ENCODE measurements at regions not wholly inside any gene's neighbourhood (a gene's known extent, or its start where the extent isn't known, plus 50 kb on each side); places are given as distances from the start of the nearest gene placed in this dataset.

GRCh38 chr20:11694467-11694866, 223.2 kb upstream of the BTBD3 start:
- Histone ChIP-seq H3K4me2 (ENCODE audit: low read length) (no peak overlapping the region), H3K36me3 (ENCODE audit: insufficient read depth, low read length) (no peaks in the 10 kb centered on the region), H3K79me2 (ENCODE audit: insufficient read depth, low read depth, low read length) (no peaks in the 10 kb centered on the region), H4K20me1 (ENCODE audit: insufficient read depth, low read length) (no peaks in the 10 kb centered on the region), H2AFZ (ENCODE audit: low read length) (no peak overlapping the region), H3K4me3 (ENCODE audit: low read depth, low read length, poor library complexity, severe bottlenecking) (no peak overlapping the region), H3K4me1 (ENCODE audit: insufficient read depth, low read length, poor library complexity, severe bottlenecking) (no peaks in the 10 kb centered on the region), H3K27ac (ENCODE audit: low read depth, low read length, poor library complexity, severe bottlenecking) (no peak overlapping the region), H3K9me2 (ENCODE audit: insufficient read depth, low read length) (no peaks in the 10 kb centered on the region), H3K9me3 (ENCODE audit: low read length) (no peaks in the 10 kb centered on the region)
- no peak for TF ChIP-seq EZH2phosphoT487 (IDR thresholded peaks at IDR 0.05; ENCODE audit: borderline replicate concordance, low read depth, low read length)
- TF ChIP-seq CTCF (conservative IDR thresholded peaks at IDR 0.05; ENCODE audit: low read length), result no peak
- no TSS peak for BruUV-seq (replicated peaks)
- ChIA-PET POLR2A (no interaction called here), CTCF (ENCODE audit: unreplicated experiment) (no interaction called here)
- intact Hi-C loops (cut with micrococcal nuclease; ENCODE audit: unreplicated experiment), result no loop called here
- DNase-seq (ENCODE audit: low spot score), result no peak

- TF ChIP-seq EZH2phosphoT487 (IDR thresholded peaks at IDR 0.05; ENCODE audit: borderline replicate concordance, low read depth, low read length), result no peak
- TF ChIP-seq CTCF (conservative IDR thresholded peaks at IDR 0.05; ENCODE audit: low read length), result no peak
- DNase-seq (ENCODE audit: low spot score), result no peak
- Histone ChIP-seq H3K4me2 (ENCODE audit: low read length) (no peak overlapping the region), H3K36me3 (ENCODE audit: insufficient read depth, low read length) (no peaks in the 10 kb centered on the region), H3K4me3 (ENCODE audit: low read depth, low read length, poor library complexity, severe bottlenecking) (no peak overlapping the region), H3K9me3 (ENCODE audit: low read length) (no peaks in the 10 kb centered on the region), H4K20me1 (ENCODE audit: insufficient read depth, low read length) (no peaks in the 10 kb centered on the region), H3K27ac (ENCODE audit: low read depth, low read length, poor library complexity, severe bottlenecking) (no peak overlapping the region), H3K9me2 (ENCODE audit: insufficient read depth, low read length) (no peaks in the 10 kb centered on the region), H3K79me2 (ENCODE audit: insufficient read depth, low read depth, low read length) (no peaks in the 10 kb centered on the region), H3K4me1 (ENCODE audit: insufficient read depth, low read length, poor library complexity, severe bottlenecking) (no peaks in the 10 kb centered on the region), H2AFZ (ENCODE audit: low read length) (no peak overlapping the region)
- ChIA-PET POLR2A (interaction anchor here (0.7 kb wide), 1 partner anchor 69 kb away, joined by 4 read pairs; no protein-coding TSS in a partner anchor), CTCF (ENCODE audit: unreplicated experiment) (no interaction called here)
- no TSS peak for BruUV-seq (replicated peaks)
- intact Hi-C loops (cut with micrococcal nuclease; ENCODE audit: unreplicated experiment), result no loop called here
Observed at GRCh38 chr20:11697055-11697454, 220.6 kb upstream of the BTBD3 start.

GRCh38 chr20:11697646-11698045, 220.0 kb upstream of the BTBD3 start:
- Histone ChIP-seq H3K36me3 (ENCODE audit: insufficient read depth, low read length) (no peaks in the 10 kb centered on the region), H3K4me1 (ENCODE audit: insufficient read depth, low read length, poor library complexity, severe bottlenecking) (no peaks in the 10 kb centered on the region), H3K4me3 (ENCODE audit: low read depth, low read length, poor library complexity, severe bottlenecking) (no peak overlapping the region), H4K20me1 (ENCODE audit: insufficient read depth, low read length) (no peaks in the 10 kb centered on the region), H3K27ac (ENCODE audit: low read depth, low read length, poor library complexity, severe bottlenecking) (no peak overlapping the region), H2AFZ (ENCODE audit: low read length) (no peak overlapping the region), H3K79me2 (ENCODE audit: insufficient read depth, low read depth, low read length) (no peaks in the 10 kb centered on the region), H3K9me3 (ENCODE audit: low read length) (no peaks in the 10 kb centered on the region), H3K9me2 (ENCODE audit: insufficient read depth, low read length) (no peaks in the 10 kb centered on the region), H3K4me2 (ENCODE audit: low read length) (no peak overlapping the region)
- CTCF ChIA-PET (ENCODE audit: unreplicated experiment), result no interaction called here
- no peak for DNase-seq (ENCODE audit: low spot score)
- TF ChIP-seq CTCF (conservative IDR thresholded peaks at IDR 0.05; ENCODE audit: low read length), result no peak
- no peak for TF ChIP-seq EZH2phosphoT487 (IDR thresholded peaks at IDR 0.05; ENCODE audit: borderline replicate concordance, low read depth, low read length)
- intact Hi-C loops (cut with micrococcal nuclease; ENCODE audit: unreplicated experiment), result no loop called here
- POLR2A ChIA-PET, result no interaction called here
- no TSS peak for BruUV-seq (replicated peaks)
